Upper lobe of left lung (tissue), 6 donors: ENCODE measurements at regions not wholly inside any gene's neighbourhood (a gene's known extent, or its start where the extent isn't known, plus 50 kb on each side); places are given as distances from the start of the nearest gene placed in this dataset.
"Not testable (repeated sequence)": the region's sequence is repeated elsewhere in the genome, so short reads cannot be mapped to it uniquely, and the experiment has no call there.

ENCODE experiments used
- ATAC-seq, 2 donors: fragments of 200-7000 bp; cut with Tn5 transposase; one replicate each; pipeline ENCODE4 v1.9.1; 2022; ENCODE audit warnings: mild to moderate bottlenecking in 2 of 2, moderate library complexity in 2 of 2; ENCODE audit not compliant: low FRiP score in 2 of 2
- DNase-seq, 2 donors: peaks; one replicate each; pipeline ENCODE4 v3.0.0-alpha.2; 2019 to 2020
- H3K27ac ChIP-seq, 4 donors: fragments of 200-600 bp; sonication (generic); one replicate each; pipeline ENCODE4 v1.5.1; 2016 to 2019
- H3K27me3 ChIP-seq, 4 donors: fragments of 200-600 bp; sonication (generic); one replicate each; pipeline ENCODE4 v1.5.1; 2017 to 2019
- H3K36me3 ChIP-seq, 4 donors: fragments of 200-600 bp; sonication (generic); one replicate each; pipeline ENCODE4 v1.5.1; 2016 to 2019
- H3K4me1 ChIP-seq, 4 donors: fragments of 200-600 bp; sonication (generic); one replicate each; pipeline ENCODE4 v1.5.1; 2018 to 2019
- H3K4me3 ChIP-seq, 4 donors: fragments of 200-600 bp; sonication (generic); one replicate each; pipeline ENCODE4 v1.5.1; 2017 to 2019; ENCODE audit warnings: mild to moderate bottlenecking in 2 of 4, moderate library complexity in 1 of 4
- H3K9me3 ChIP-seq, 4 donors: fragments of 200-600 bp; sonication (generic); one replicate each; pipeline ENCODE4 v1.5.1; 2018 to 2019
- CTCF ChIP-seq, 6 experiments: fragments of 450-650 bp in 4 of 6; fragments of 200-600 bp in 2 of 6; sonication (generic) in 2 of 6; IDR thresholded peaks; one replicate each; pipeline ENCODE4 v1.5.1; 2016 to 2019; ENCODE audit warnings: antibody characterized with exemption in 6 of 6
- EP300 ChIP-seq, 4 donors: sonication (generic); formaldehyde crosslinking; IDR thresholded peaks; one replicate each; pipeline ENCODE4 v1.5.1; 2017; ENCODE audit warnings: antibody characterized with exemption in 4 of 4, control low read depth in 2 of 4
- POLR2A ChIP-seq, 4 donors: fragments of 450-650 bp; IDR thresholded peaks; one replicate each; pipeline ENCODE4 v1.5.1; 2016 to 2017; ENCODE audit warnings: antibody characterized with exemption in 4 of 4, mild to moderate bottlenecking in 2 of 4
- POLR2AphosphoS5 ChIP-seq, 2 donors: sonication (generic); formaldehyde crosslinking; IDR thresholded peaks; one replicate each; pipeline ENCODE4 v1.5.1; 2017; ENCODE audit warnings: antibody characterized with exemption in 2 of 2
- WGBS, 2 donors: methylation state at CpG; one replicate each; pipeline ENCODE4 v1.1.5; 2017 to 2018; 5-methylcytosine and 5-hydroxymethylcytosine counted together
- donor health status: DM: no; HTN: no; CAD: no; lungs with moderate emphysema.
- donor health status: DM: no; HTN: yes; CAD: no; lungs with severe emphysema.

- no peaks in the 10 kb centered on the region for H3K36me3 ChIP-seq
- no peaks in the 10 kb centered on the region for H3K27me3 ChIP-seq
- no peaks in the 10 kb centered on the region for H3K4me1 ChIP-seq
- DNase-seq (no peak), ATAC-seq (no peak)
- 83 to 88% methylated on average over 2 of the region's 2 CpGs for WGBS, 2 donors
- no peak overlapping the region for H3K4me3 ChIP-seq
- H3K27ac ChIP-seq: no peak overlapping the region
- no peaks in the 10 kb centered on the region for H3K9me3 ChIP-seq
- TF ChIP-seq CTCF (IDR thresholded peaks at IDR 0.05) (no peak), POLR2AphosphoS5 (IDR thresholded peaks at IDR 0.05) (no peak), POLR2A (IDR thresholded peaks at IDR 0.05) (no peak), EP300 (IDR thresholded peaks at IDR 0.05) (no peak)
These were observed 699.1 kb upstream of the ADGRB3 start for GRCh38 chr6:67935976-67936477.

DNA sequence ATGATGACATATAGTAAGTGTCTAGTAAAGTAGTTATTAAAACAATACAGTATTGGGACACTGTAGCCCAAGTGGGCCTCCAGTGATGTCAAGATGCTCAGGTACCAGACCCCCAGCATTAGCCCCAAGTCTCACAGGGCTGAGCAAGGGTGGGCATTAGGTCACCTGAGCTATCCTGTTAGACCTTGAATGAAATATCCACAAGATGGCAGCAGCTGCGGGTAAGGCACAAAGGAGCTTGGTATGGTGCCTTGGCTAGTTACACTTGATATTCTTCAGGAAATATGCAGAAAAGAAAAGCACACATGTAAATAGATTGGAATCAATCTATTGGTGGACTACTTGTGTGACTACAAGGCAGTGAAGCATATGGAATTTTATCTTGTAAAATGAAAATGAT is 701.8 kb upstream of the ADGRB3 start:
- no peak for TF ChIP-seq CTCF (IDR thresholded peaks at IDR 0.05)
- no peak for TF ChIP-seq EP300 (IDR thresholded peaks at IDR 0.05)
- TF ChIP-seq POLR2AphosphoS5 (IDR thresholded peaks at IDR 0.05): no peak
- no peak for TF ChIP-seq POLR2A (IDR thresholded peaks at IDR 0.05)
- no peak for ATAC-seq
- Histone ChIP-seq H3K27ac (no peak overlapping the region), H3K4me1 (no peaks in the 10 kb centered on the region), H3K9me3 (no peaks in the 10 kb centered on the region), H3K27me3 (no peaks in the 10 kb centered on the region), H3K4me3 (no peak overlapping the region), H3K36me3 (no peaks in the 10 kb centered on the region)
- no peak for DNase-seq
- WGBS, 2 donors: 62 to 80% methylated on average over 1 of the region's 1 CpG

DNA sequence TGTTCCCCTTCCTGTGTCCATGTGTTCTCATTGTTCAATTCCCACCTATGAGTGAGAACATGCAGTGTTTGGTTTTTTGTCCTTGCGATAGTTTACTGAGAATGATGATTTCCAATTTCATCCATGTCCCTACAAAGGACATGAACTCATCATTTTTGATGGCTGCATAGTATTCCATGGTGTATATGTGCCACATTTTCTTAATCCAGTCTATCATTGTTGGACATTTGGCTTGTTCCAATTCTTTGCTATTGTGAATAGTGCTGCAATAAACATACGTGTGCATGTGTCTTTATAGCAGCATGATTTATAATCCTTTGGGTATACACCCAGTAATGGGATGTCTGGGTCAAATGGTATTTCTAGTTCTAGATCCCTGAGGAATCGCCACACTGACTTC is 712.5 kb upstream of the ADGRB3 start:
- ATAC-seq, DNase-seq, H3K9me3 ChIP-seq, H3K36me3 ChIP-seq, H3K4me1 ChIP-seq, H3K27me3 ChIP-seq, H3K4me3 ChIP-seq, H3K27ac ChIP-seq: not testable (repeated sequence)
- WGBS, 2 donors: 35 to 81% methylated on average over 2 to 3 of the region's 3 CpGs

DNA sequence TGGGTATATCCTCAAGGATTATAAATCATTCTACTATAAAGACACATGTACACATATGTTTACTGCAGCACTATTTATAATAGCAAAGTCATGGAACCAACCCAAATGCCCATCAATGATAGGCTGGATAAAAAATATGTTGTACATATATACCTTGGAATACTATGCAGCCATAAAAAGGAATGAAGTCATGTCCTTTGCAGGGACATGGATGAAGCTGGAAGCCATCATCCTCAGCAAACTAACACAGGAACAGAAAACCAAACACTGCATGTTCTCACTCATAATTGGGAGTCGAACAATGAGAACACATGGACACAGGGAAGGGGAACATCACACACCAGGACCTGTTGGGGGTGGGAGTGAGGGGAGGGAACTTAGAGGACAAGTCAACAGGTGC is 715.0 kb upstream of the ADGRB3 start:
- not testable (repeated sequence) for H3K27me3 ChIP-seq, H3K4me3 ChIP-seq, H3K36me3 ChIP-seq, ATAC-seq, H3K27ac ChIP-seq, H3K4me1 ChIP-seq, H3K9me3 ChIP-seq, DNase-seq
- 95 to 100% methylated on average over 1 of the region's 1 CpG for WGBS, 2 donors

DNA sequence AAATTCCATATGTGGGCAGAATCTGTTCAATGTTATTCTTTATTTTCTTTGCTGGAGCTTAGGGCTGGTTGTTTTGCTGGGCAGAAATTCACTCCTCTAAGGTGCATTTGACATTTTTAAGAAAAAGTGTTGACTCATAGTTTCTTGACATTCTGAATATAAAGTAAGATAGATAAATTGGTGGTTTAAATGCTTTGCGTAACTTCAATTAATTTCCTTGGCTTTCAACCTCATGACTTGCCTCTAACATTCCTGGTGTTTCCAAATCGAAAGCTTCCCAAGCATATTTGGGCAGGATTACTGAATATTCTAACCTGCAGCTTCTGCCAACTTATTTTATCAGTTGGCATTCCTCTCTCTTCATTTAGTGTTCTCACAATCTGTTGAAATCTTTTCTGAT is 718.7 kb upstream of the ADGRB3 start:
- TF ChIP-seq EP300 (IDR thresholded peaks at IDR 0.05) (no peak), POLR2AphosphoS5 (IDR thresholded peaks at IDR 0.05) (no peak), CTCF (IDR thresholded peaks at IDR 0.05) (no peak)
- DNase-seq: no peak
- 69 to 77% methylated on average over 2 of the region's 2 CpGs for WGBS, 2 donors
- Histone ChIP-seq H3K4me3 (no peak overlapping the region), H3K36me3 (no peaks in the 10 kb centered on the region), H3K4me1 (no peaks in the 10 kb centered on the region), H3K9me3 (no peaks in the 10 kb centered on the region), H3K27ac (no peak overlapping the region), H3K27me3 (no peaks in the 10 kb centered on the region)
- no peak for ATAC-seq

DNA sequence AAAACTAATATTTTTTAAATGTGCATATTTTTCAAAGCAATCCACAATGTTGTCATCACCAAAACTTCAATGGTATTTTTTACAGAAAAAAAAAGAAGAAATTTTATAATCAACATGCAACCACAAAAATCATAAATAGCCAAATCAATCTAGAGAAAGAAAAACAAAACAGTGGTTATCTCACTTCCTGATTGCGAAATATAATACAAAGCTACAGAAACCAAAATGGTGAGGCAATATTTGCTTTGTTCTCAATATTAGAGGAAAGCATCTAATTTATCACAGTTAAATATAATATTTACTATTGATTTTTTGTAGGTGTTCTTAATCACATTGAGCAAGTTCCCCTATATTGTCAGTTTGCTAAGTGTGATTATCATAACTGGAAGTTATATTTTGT is 720.7 kb upstream of the ADGRB3 start:
- ATAC-seq (no peak), DNase-seq (no peak)
- TF ChIP-seq POLR2AphosphoS5 (IDR thresholded peaks at IDR 0.05): no peak
- no peak for TF ChIP-seq CTCF (IDR thresholded peaks at IDR 0.05)
- Histone ChIP-seq H3K9me3 (no peaks in the 10 kb centered on the region), H3K27ac (no peak overlapping the region), H3K4me1 (no peaks in the 10 kb centered on the region), H3K27me3 (no peaks in the 10 kb centered on the region), H3K36me3 (no peaks in the 10 kb centered on the region), H3K4me3 (no peak overlapping the region)
- WGBS, 2 donors: 0 to 36% methylated on average over 1 of the region's 1 CpG
